ENCODE measurements at regions not wholly inside any gene's neighbourhood (a gene's known extent, or its start where the extent isn't known, plus 50 kb on each side); places are given as distances from the start of the nearest gene placed in this dataset.

GRCh38 chr1:65036570-65037051 is 70.3 kb upstream of the JAK1 start:
- H3K4me1 ChIP-seq (ENCODE audit: low read depth) = no peaks in the 10 kb centered on the region
- DNase-seq (no peak), ATAC-seq (no peak)
- no peak for TF ChIP-seq CTCF (IDR thresholded peaks at IDR 0.05)
- no peaks in the 10 kb centered on the region for H3K36me3 ChIP-seq (ENCODE audit: low read depth)
- intact Hi-C loops (cut with DNase I, micrococcal nuclease) = no loop called here
- H3K9me3 ChIP-seq = no peaks in the 10 kb centered on the region
- H3K4me3 ChIP-seq = no peak overlapping the region

DNA sequence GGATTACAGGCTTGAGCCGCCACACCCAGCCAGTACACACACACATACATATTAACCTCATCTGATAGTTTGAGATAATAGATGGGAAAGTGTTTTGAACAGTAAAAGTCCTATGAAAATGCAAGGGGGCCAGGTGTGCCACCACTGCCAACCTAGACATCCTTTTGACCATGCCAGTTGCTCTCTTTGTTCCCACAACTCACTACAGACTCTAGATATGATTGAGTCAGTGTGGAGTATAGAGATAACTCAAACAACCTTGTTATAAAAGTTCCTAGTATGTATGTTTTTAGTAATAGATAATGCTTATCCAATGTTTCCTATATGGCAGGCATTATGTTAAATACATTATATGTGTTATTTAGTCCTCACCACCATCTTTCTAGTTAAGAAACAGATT is 72.7 kb upstream of the JAK1 start:
- intact Hi-C loops (cut with DNase I, micrococcal nuclease) = no loop called here
- TF ChIP-seq CTCF (IDR thresholded peaks at IDR 0.05) = no peak
- no peaks in the 10 kb centered on the region for H3K9me3 ChIP-seq
- no peaks in the 10 kb centered on the region for H3K36me3 ChIP-seq (ENCODE audit: low read depth)
- H3K4me1 ChIP-seq (ENCODE audit: low read depth) = no peaks in the 10 kb centered on the region
- ATAC-seq = no peak
- H3K4me3 ChIP-seq = no peak overlapping the region
- DNase-seq = no peak

DNA sequence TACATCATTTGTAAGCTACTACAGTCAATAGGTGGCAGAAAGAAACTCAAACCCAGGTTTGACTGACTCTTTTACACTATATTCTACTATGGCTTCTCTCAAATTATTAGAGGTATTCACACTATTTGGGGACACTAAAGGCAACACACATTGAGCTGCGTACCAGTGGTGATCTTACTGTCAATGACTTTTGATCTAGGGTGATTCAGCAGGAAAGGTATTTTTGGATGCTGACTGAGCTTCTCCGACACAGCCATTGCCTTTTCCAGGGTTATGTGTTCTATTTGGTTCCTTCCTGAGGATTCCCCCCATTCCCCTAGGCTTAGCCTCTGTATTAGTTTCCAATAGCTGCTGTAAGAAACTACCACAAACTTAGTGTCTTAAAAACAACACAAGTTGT is 73.2 kb upstream of the JAK1 start:
- ATAC-seq (no peak), DNase-seq (no peak)
- H3K36me3 ChIP-seq (ENCODE audit: low read depth) = no peaks in the 10 kb centered on the region
- TF ChIP-seq CTCF (IDR thresholded peaks at IDR 0.05) = no peak
- H3K4me1 ChIP-seq (ENCODE audit: low read depth) = no peaks in the 10 kb centered on the region
- intact Hi-C loops (cut with DNase I, micrococcal nuclease) = no loop called here
- no peaks in the 10 kb centered on the region for H3K9me3 ChIP-seq
- H3K4me3 ChIP-seq = no peak overlapping the region

DNA sequence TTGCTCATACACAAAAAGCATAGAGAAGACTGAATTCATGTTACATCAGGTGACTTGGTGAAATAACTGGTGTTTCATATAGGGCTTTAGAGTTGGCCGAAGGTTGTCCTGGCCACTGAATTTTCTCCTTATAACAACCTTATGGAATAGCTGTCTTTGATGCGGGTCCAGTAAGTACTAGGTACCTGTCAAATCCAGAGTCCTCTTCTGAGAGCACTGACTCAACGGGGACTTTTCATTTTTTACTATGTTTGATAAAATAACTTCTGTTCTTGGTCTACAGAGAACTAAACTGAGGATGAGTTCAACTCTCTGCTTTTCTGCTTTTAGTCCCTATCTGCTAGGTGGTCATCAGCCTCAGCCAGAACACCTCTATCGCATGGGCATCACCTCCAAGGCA is 76.1 kb upstream of the JAK1 start:
- Histone ChIP-seq H3K36me3 (ENCODE audit: low read depth) (no peaks in the 10 kb centered on the region), H3K4me1 (ENCODE audit: low read depth) (no peaks in the 10 kb centered on the region), H3K9me3 (no peaks in the 10 kb centered on the region), H3K4me3 (no peak overlapping the region)
- no peak for DNase-seq
- ATAC-seq = no peak
- TF ChIP-seq CTCF (IDR thresholded peaks at IDR 0.05) = no peak
- intact Hi-C loops (cut with DNase I, micrococcal nuclease) = no loop called here

DNA sequence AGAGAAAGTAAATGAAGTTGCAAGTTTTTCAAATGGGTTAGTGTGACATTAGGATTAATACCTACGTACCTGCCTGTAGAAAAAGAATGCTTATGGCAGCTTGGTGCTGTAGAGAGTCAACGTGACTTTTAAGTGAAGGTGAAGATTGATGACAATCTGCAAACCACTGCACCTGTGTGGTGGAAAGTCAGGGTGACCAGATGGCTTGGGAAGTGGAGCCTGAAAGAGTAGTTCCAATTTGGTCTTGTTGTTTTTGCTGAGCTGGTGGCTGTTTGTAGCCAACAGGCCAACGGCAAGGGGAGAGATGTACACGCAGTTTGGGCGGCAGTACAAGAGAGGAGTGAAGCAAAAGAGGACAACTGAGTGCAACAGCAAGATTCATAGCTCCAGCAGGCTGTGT is 78.1 kb upstream of the JAK1 start:
- H3K9me3 ChIP-seq = no peaks in the 10 kb centered on the region
- ATAC-seq (no peak), DNase-seq (no peak)
- H3K36me3 ChIP-seq (ENCODE audit: low read depth) = no peaks in the 10 kb centered on the region
- H3K4me1 ChIP-seq (ENCODE audit: low read depth) = no peaks in the 10 kb centered on the region
- intact Hi-C loops (cut with DNase I, micrococcal nuclease) = no loop called here
- no peak overlapping the region for H3K4me3 ChIP-seq
- no peak for TF ChIP-seq CTCF (IDR thresholded peaks at IDR 0.05)
